Activated naive CD8-positive, alpha-beta T cell treated with anti-CD3 and anti-CD28 coated beads, Interleukin-2, amount 50 U/mL, for 24 hours (primary cell): ENCODE measurements at regions not wholly inside any gene's neighbourhood (a gene's known extent, or its start where the extent isn't known, plus 50 kb on each side); places are given as distances from the start of the nearest gene placed in this dataset.

Experiments used
- ATAC-seq: fragments of 150-1000 bp; cut with Tn5 transposase; one replicate; pipeline ENCODE4 v1.10.0; 2021
- DNase-seq: peaks from one replicate; pipeline ENCODE4 v3.0.0; 2021
- H3K27ac Mint-ChIP-seq: one replicate; pipeline ENCODE4 v1.8.0; 2021; ENCODE audit warnings: mild to moderate bottlenecking, mixed read lengths
- H3K27me3 Mint-ChIP-seq: one replicate; pipeline ENCODE4 v1.8.0; 2021; ENCODE audit warnings: mixed read lengths
- H3K36me3 Mint-ChIP-seq: one replicate; pipeline ENCODE4 v1.8.0; 2021; ENCODE audit warnings: low read depth, mixed read lengths
- H3K4me1 Mint-ChIP-seq: one replicate; pipeline ENCODE4 v1.8.0; 2021; ENCODE audit warnings: mixed read lengths
- H3K4me3 Mint-ChIP-seq: one replicate; pipeline ENCODE4 v1.8.0; 2021; ENCODE audit warnings: mild to moderate bottlenecking, moderate library complexity, mixed read lengths
- H3K9me3 Mint-ChIP-seq: one replicate; pipeline ENCODE4 v1.8.0; 2021; ENCODE audit warnings: mixed read lengths

DNA sequence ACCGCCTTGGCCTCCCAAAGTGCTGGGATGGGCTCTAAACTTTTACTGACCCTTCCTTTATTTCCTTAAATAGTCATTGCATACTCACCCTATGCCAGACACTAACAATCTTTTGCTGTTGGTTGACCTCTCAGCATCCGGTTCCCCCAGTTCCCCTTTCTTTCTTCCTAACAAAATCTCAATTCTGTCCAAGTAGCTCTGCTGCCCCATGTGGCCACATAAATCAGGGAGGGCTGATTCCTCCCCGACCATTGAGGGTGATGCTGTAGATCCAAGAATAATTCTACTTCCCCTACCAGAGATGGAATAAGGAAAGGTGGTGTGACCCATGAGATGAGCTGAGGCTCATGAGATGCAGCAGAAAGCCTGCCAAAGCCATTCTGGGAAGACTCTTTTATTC lies 315.3 kb upstream of the MSX2 start:
- no peak overlapping the region for H3K4me3 Mint-ChIP-seq
- ATAC-seq, result no peak
- no peak overlapping the region for H3K27ac Mint-ChIP-seq
- peaks cover 5% of the 10 kb centered on the region for H3K9me3 Mint-ChIP-seq
- no peaks in the 10 kb centered on the region for H3K36me3 Mint-ChIP-seq
- no peak for DNase-seq
- peaks cover 10% of the 10 kb centered on the region for H3K27me3 Mint-ChIP-seq
- no peaks in the 10 kb centered on the region for H3K4me1 Mint-ChIP-seq

- ATAC-seq (no peak), DNase-seq (no peak)
- Mint-ChIP-seq H3K4me1 (no peaks in the 10 kb centered on the region), H3K36me3 (no peaks in the 10 kb centered on the region), H3K27ac (no peak overlapping the region), H3K9me3 (peaks cover 5% of the 10 kb centered on the region), H3K27me3 (peaks cover 10% of the 10 kb centered on the region), H3K4me3 (no peak overlapping the region)
Measured at GRCh38 chr5:174409971-174410370, 314.4 kb upstream of the MSX2 start.

DNA sequence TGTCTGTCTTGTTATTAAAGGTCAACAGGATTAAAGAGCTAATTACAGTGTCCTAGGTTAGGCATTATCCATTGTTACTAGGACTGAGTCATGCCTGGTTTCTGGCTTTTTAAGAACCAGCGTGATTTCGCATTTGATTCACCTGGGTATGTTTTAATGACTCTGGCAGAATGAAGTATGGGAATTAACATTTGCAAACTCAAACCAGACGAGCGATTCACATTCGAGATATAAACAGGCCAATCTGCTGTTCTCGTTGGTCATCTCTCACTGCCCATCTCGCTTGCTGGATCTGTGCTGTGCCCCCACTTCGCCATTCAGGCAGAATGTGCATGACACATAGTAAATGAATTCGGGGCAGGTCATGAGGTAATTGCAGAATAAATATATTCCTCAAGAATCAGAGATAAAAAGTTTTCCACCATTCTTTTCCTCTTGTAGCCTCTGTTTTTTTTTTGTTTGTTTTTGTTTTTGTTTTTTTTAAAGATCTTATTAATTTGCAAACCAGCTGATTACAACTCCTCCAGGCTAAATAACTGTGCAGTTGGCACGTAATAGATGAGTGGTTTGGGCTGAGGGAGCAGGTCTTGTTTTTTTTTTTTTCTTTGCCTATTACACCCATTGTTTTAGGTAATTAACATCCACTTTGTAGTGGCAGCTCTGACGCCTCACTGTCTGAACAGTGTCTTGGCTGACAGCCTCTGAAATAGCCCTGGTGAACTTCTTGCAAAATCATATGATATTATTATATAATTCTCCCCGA lies 313.5 kb upstream of the MSX2 start:
- H3K4me1 Mint-ChIP-seq, result no peaks in the 10 kb centered on the region
- H3K9me3 Mint-ChIP-seq, result peaks cover 5% of the 10 kb centered on the region
- H3K36me3 Mint-ChIP-seq, result no peaks in the 10 kb centered on the region
- ATAC-seq (no peak), DNase-seq (no peak)
- no peak overlapping the region for H3K4me3 Mint-ChIP-seq
- H3K27ac Mint-ChIP-seq, result no peak overlapping the region
- peaks cover 10% of the 10 kb centered on the region for H3K27me3 Mint-ChIP-seq

GRCh38 chr5:174411479-174411819 lies 312.9 kb upstream of the MSX2 start:
- Mint-ChIP-seq H3K36me3 (no peaks in the 10 kb centered on the region), H3K27ac (no peak overlapping the region), H3K9me3 (peaks cover 5% of the 10 kb centered on the region), H3K4me1 (no peaks in the 10 kb centered on the region), H3K4me3 (no peak overlapping the region), H3K27me3 (peaks cover 12% of the 10 kb centered on the region)
- ATAC-seq (no peak), DNase-seq (no peak)

- Mint-ChIP-seq H3K4me3 (no peak overlapping the region), H3K27ac (no peak overlapping the region), H3K4me1 (no peaks in the 10 kb centered on the region), H3K27me3 (peaks cover 16% of the 10 kb centered on the region), H3K36me3 (no peaks in the 10 kb centered on the region), H3K9me3 (peaks cover 5% of the 10 kb centered on the region)
- DNase-seq, result no peak
- ATAC-seq, result no peak
Measured at GRCh38 chr5:174412374-174412773, 312.0 kb upstream of the MSX2 start.

DNA sequence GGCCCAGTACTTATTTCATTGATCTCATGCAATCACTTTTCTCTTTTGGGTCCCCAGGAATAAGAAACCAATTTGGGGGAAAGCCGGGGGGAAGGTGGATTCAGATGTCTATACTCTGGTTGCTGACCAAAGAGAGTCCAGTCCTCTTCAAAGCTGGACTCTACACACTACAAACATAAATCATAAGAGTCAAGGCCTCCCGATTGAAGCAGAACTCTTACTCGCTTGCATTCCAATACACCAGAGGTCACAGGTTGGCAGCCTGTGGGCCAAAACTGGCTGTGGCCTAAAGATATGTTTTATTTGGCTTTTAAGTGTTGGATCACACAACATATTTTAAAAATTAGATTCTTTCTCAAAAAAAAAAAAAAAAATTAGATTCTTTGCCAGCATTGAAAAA lies 311.4 kb upstream of the MSX2 start:
- DNase-seq, result no peak
- Mint-ChIP-seq H3K9me3 (peaks cover 5% of the 10 kb centered on the region), H3K27ac (no peak overlapping the region), H3K27me3 (peaks cover 16% of the 10 kb centered on the region), H3K4me3 (no peak overlapping the region), H3K36me3 (no peaks in the 10 kb centered on the region), H3K4me1 (no peaks in the 10 kb centered on the region)
- no peak for ATAC-seq

GRCh38 chr5:174413567-174414314 lies 310.6 kb upstream of the MSX2 start:
- Mint-ChIP-seq H3K9me3 (peaks cover 5% of the 10 kb centered on the region), H3K4me3 (no peak overlapping the region), H3K4me1 (no peaks in the 10 kb centered on the region), H3K36me3 (no peaks in the 10 kb centered on the region), H3K27me3 (peaks cover 24% of the 10 kb centered on the region), H3K27ac (no peak overlapping the region)
- no peak for ATAC-seq
- DNase-seq, result no peak

DNA sequence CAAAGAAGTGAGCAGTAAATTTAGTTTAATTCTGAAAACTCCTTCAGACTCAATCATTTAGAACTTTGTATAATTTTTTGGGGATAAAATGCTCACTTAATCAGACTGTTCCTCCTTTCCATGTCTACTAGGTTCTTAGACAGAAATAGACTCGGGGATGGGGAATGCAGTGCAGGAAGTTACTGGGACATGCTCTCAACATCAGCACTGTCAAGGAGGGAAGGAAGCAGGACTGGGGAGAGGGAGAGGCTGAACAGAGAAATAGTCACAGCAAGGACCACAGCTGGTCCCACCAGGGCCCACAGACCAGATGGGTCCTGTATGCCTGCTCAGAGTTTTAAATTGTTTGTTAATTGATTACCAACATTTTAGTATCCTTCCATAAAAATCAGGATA lies 310.1 kb upstream of the MSX2 start:
- H3K4me1 Mint-ChIP-seq, result peaks cover 4% of the 10 kb centered on the region
- peaks cover 28% of the 10 kb centered on the region for H3K27me3 Mint-ChIP-seq
- peaks cover 5% of the 10 kb centered on the region for H3K9me3 Mint-ChIP-seq
- H3K4me3 Mint-ChIP-seq, result no peak overlapping the region
- DNase-seq (no peak), ATAC-seq (no peak)
- H3K36me3 Mint-ChIP-seq, result no peaks in the 10 kb centered on the region
- H3K27ac Mint-ChIP-seq, result no peak overlapping the region

DNA sequence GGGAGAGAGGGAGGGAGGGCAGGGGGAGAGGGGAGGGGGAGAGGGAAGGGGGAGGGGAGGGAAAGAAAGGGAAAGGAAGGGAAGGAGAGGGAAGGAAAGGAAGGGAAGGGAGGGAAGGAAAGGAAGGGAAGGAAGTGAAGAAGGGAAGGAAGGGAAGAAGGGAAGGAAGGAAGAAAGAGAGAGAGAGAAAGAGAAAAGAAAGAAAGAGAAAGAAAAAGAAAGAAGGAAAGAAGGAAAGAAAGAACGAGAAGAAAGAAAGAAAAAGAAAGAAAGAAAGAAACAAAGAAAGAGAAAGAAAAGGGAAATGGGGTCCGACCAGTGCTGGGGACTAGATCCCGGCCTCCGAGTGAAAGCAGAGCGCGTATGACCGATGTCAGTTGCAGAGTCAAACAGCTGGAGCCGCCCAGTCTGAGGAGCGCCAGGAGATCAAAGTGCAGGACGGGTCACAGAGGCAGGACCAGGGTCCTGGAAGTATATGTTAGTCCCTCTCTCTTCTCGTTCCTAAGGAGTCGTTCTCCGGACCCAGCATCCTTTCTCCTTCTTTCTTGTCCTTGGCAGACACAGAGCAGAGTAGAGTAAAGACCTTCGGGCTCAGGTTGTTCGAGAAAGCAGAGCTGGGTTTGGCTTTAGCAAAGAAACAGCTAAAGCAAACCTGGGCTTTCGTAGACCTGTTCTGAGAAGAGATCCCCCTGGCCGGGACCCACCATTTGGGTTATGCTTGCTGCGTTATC lies 305.4 kb upstream of the MSX2 start:
- no peak for DNase-seq
- Mint-ChIP-seq H3K27ac (no peak overlapping the region), H3K4me3 (peak overlapping the region; percentile 38), H3K9me3 (no peaks in the 10 kb centered on the region), H3K27me3 (peaks cover 20% of the 10 kb centered on the region), H3K4me1 (peaks cover 10% of the 10 kb centered on the region), H3K36me3 (no peaks in the 10 kb centered on the region)
- ATAC-seq, result peak; percentile 33

GRCh38 chr5:174419540-174420132 lies 304.7 kb upstream of the MSX2 start:
- peak; percentile 71 for ATAC-seq
- peaks cover 10% of the 10 kb centered on the region for H3K4me1 Mint-ChIP-seq
- no peaks in the 10 kb centered on the region for H3K36me3 Mint-ChIP-seq
- H3K27ac Mint-ChIP-seq, result no peak overlapping the region
- peak; percentile 83 for DNase-seq
- H3K27me3 Mint-ChIP-seq, result peaks cover 20% of the 10 kb centered on the region
- H3K4me3 Mint-ChIP-seq, result peak overlapping the region; percentile 38
- H3K9me3 Mint-ChIP-seq, result no peaks in the 10 kb centered on the region

- Mint-ChIP-seq H3K4me1 (peaks cover 10% of the 10 kb centered on the region), H3K4me3 (no peak overlapping the region), H3K27me3 (peaks cover 18% of the 10 kb centered on the region), H3K36me3 (no peaks in the 10 kb centered on the region), H3K27ac (no peak overlapping the region), H3K9me3 (no peaks in the 10 kb centered on the region)
- DNase-seq, result no peak
- ATAC-seq, result no peak
Measured at GRCh38 chr5:174420651-174421407, 303.6 kb upstream of the MSX2 start.

DNA sequence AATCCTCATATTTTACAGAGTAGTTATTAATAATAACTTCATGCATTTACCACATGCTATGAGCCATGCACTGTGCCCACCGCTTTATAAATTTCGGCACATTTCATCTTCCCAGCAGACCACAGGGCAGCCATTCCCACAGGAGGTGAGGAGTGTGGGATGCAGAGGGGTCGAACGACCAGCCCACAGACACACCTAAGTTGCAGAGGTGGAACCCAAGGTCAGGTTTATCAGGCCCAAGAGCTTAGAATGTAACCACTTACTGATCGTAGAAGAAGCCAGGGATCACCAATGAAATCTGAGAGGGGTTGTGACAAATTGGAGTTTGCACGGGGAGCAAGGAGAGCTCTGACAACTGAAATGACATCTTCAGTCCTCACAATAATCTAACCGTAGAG lies 303.0 kb upstream of the MSX2 start:
- Mint-ChIP-seq H3K27me3 (peaks cover 16% of the 10 kb centered on the region), H3K27ac (no peak overlapping the region), H3K9me3 (no peaks in the 10 kb centered on the region), H3K4me1 (peaks cover 10% of the 10 kb centered on the region), H3K4me3 (no peak overlapping the region), H3K36me3 (no peaks in the 10 kb centered on the region)
- ATAC-seq, result no peak
- no peak for DNase-seq

DNA sequence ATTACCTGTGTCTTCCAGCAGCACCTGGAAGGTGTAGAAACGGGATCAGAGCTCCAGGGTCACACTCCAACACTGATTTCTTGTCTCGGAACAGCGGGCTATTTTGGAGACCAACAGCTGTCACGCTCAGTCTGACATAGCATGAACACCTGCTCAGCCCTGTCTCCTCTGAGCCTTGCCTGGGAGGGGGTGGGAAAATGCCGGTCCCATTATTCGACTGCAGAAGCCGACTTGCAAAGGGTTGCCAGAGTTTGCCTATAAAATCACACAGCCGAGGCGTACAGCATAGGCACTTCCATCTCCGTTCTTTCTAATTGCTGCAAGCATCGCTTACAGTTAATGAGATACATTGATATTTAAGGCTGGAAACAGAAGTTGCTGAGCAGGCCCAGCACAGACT lies 300.8 kb upstream of the MSX2 start:
- no peak overlapping the region for H3K27ac Mint-ChIP-seq
- no peak for ATAC-seq

More for the DNA sequence above, 300.8 kb upstream of the MSX2 start:
- H3K36me3 Mint-ChIP-seq, result no peaks in the 10 kb centered on the region
- no peaks in the 10 kb centered on the region for H3K9me3 Mint-ChIP-seq
- no peak overlapping the region for H3K4me3 Mint-ChIP-seq
- no peak for DNase-seq
- peaks cover 6% of the 10 kb centered on the region for H3K27me3 Mint-ChIP-seq
- peaks cover 10% of the 10 kb centered on the region for H3K4me1 Mint-ChIP-seq
